Neural cell (in vitro differentiated cells): ENCODE measurements at regions not wholly inside any gene's neighbourhood (a gene's known extent, or its start where the extent isn't known, plus 50 kb on each side); places are given as distances from the start of the nearest gene placed in this dataset.

Source experiments
- CTCF ChIP-seq: fragments of 450-650 bp; IDR thresholded peaks from 2 replicates; pipeline ENCODE4 v1.5.1; 2014; ENCODE audit warnings: antibody characterized with exemption, mild to moderate bottlenecking, moderate library complexity; ENCODE audit not compliant: poor library complexity, severe bottlenecking
- EZH2 ChIP-seq: fragments of 200-600, 300-800 bp; shearing (Covaris generic), sonication (generic); IDR thresholded peaks from 2 replicates; pipeline ENCODE4 v1.6.1; 2014; ENCODE audit warnings: antibody characterized with exemption, low read length, borderline replicate concordance, mild to moderate bottlenecking; ENCODE audit not compliant: insufficient read depth, poor library complexity, severe bottlenecking
- POLR2AphosphoS5 ChIP-seq: IDR thresholded peaks from 2 replicates; pipeline ENCODE4 v1.6.1; 2012
- RAD21 ChIP-seq: fragments of 450-650 bp; conservative IDR thresholded peaks from 2 replicates; pipeline ENCODE4 v1.6.1; 2014; ENCODE audit warnings: antibody characterized with exemption, mild to moderate bottlenecking, moderate library complexity

- no peak for TF ChIP-seq CTCF
- TF ChIP-seq EZH2, result no peak
- TF ChIP-seq RAD21, result no peak
- TF ChIP-seq POLR2AphosphoS5, result no peak
Measured at GRCh38 chr21:28132713-28133112, 860.0 kb downstream of the LTN1 start.
